UCSD-AML1 (cell line): ENCODE measurements at regions not wholly inside any gene's neighbourhood (a gene's known extent, or its start where the extent isn't known, plus 50 kb on each side); places are given as distances from the start of the nearest gene placed in this dataset.

ENCODE experiments used
- DNase-seq: peaks from one replicate; lab custom pipeline; 2025; ENCODE audit not compliant: unreplicated experiment; lab: John Stamatoyannopoulos, UW

DNA sequence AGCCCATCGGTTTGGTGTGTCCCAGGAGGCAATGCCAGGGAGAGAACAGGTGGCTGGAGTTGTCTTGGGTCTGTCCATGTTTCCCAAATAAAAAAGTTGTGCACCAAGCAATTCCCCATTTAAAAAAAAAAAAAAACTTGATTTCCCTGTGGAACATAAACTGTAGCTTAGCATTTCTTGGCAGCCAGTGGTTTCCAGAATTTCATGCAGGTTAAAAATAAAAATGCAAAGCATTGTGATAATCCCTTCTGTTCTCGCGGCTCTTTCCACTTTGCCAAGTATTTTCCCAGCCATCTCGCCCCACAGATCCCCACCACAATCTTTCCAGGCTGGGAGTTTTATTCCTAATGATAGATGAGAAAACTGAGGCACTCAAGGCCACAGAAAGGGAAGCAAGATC, 51.4 kb upstream of the MSX1 start:
- DNase-seq = no peak

DNA sequence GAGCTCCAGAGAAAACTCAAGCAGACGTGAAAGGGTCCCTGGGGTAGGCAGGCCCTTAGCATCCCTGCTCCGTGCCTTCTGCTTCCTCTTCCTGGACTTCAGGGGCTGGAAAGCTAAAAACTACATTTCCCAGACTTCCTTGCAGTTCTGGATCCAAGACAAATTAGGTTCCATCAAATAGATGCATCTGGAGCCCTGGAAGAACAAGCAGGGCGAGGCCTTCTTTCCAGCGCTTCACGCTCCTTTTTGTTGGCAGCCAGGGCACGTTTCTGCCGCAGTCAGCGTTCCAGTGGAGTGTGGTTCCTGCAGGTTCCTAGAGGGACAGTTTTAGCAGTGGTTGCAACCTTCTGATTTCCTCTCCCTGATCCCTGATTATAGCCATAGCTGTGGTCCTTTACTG, 53.6 kb upstream of the MSX1 start:
- no peak for DNase-seq

DNA sequence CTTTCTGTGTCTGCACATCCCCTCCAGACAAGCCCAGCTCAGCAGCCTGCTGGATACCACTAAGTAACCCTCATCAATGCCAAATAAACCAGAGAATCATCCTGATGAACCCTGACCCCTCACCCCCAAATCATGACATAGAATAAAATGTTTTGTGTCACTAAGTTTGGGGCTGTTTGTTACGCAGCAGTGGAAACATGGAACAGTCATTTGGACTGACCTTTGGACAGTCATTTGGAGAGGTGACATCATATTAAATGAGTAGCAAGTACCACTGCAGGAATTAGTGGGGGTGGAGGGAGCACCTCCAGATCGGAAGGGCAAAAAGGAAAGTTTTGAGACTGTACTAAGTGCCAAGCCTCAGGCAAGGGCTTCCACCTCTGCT, 55.6 kb upstream of the MSX1 start:
- no peak for DNase-seq

DNA sequence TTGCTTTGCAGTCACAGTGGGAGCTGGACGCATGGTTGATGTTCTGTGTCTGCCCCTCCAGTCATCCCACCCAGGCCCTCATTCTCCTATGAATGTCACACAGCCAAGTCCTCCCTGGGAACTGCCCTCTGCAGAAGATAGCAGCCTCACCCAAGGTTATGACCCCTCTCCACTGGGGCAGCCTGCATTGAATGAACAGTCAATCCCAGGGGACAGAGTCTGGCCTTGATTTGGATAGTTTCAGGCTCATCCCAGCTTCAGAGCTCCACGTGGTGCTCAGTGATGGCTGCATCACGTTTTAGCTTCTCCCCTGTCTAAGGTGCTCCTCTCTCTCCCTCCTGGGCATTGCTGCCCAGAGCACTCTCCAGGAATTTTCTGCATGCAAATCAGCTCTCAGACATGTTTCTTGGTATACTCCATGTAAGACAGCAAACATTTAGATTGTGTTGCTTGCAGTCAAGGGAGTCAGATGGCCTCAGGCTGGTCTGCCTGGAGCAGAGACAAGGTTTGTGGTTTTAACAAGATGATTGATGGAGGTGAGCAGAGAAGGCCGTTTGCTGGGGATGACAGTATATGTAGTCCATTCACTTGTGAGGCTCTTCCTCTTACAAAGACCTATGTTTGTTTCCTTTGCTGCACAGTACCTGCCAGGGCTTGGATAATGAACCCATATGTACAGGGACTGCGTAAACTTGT, 56.1 kb upstream of the MSX1 start:
- DNase-seq = no peak

DNA sequence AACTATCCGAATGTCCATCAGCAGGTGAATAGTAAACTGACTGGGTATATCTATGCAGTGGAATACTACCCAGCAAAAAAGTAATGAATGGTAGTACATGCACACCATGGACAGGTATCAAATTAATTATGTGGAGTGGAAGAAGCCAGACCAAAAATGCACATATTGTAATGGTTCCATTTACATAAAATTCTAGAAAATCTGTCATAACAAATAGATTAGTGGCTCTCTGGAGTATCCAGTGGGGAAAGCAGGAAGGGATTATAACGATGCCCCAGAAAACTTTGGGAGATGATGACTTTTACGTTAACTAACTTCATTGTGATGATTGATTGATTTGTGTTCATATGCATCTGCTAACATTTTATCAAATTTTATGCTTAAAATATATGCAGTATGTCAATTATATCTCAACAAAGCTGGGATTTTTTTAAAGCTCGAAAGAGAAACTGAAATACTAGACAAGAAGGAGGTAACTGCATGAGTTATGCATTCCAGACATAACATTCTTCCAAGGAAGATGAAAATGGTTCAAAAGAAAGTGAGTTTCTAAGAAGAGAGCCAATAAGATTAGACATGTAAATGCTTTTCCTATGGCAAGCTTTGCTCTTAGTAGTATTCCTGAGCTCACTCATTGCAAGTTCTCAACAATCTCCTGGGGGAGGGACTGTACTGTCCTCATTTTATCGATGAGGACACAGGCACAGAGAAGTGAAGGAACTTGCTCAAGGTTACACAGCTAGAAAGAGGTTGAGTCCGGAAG, 58.6 kb upstream of the MSX1 start:
- DNase-seq = no peak

DNA sequence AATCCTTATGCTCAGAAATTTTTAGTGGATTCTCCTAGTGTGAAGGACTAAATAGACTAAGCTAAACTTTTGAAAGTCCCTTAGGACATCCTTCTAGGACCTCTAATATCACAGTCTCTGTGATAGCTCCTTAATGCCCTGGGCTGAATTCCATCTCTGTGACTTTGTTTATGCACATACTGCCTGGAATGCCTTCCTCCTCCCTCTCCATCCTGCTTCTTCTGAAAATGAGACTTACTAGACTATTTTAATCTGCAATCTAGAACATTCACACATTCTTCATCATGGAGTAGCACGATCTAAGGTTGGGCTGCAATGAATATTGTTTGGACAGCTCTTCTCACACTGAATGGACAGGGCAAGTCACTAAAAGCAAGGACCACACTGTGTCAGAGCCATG, 65.0 kb upstream of the MSX1 start:
- no peak for DNase-seq

DNA sequence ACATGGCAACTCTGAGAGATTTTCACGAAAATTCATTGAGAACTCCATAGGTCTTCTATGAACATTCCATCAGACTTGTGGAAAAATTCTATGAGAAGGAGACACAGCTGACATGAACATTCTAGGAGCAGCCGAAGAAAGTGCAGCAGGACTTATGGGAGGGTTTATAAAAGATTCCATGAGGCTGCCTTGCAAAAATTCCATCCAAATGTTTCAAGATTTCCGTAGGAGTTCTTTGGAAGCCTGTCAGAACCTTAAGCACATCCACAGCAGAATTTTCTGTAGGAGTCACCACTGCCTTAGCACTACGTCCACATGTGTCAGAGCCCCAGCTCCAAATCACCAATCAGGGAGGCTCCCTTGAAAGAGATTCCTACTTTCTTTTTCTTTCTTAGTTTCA, 67.0 kb upstream of the MSX1 start:
- no peak for DNase-seq

DNA sequence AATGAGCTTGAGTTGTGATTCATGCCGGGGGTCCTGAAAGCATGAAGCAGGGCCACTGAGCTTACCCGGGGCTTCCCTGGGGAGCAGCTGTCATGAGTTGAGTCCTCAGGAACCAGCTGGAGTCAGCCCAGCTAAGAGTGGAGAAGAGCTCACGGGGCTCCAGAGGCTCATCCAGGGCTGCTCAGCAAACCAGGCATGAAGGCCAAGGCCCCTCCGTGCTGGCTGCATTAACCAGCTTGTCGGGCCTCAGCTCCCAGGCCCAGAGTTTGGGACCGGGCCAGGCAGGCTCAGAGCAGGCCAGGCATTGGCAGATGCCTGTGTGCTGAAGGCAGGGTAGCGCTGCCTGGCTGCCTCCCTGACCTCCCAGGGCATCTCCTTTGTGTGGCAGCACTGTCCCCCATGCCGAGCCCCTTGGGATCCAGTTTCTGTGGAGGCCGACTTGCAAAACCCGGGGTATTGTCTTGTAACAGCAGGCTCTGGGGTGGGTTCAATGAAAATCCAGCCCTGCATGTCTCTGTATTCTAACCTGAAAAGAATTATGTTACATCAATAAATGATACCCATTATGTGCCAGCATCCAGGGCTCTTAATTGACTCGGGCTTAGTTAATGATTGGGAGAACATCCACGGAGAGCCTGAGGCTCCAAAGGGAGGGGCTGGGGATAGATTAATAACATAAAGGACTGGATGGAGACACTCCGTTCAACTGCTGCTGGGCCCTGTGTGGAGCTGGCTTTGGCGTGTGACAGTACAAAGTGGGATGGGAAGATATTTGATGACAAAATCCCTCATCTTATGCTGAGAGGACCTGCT, 68.0 kb upstream of the MSX1 start:
- DNase-seq = no peak

DNA sequence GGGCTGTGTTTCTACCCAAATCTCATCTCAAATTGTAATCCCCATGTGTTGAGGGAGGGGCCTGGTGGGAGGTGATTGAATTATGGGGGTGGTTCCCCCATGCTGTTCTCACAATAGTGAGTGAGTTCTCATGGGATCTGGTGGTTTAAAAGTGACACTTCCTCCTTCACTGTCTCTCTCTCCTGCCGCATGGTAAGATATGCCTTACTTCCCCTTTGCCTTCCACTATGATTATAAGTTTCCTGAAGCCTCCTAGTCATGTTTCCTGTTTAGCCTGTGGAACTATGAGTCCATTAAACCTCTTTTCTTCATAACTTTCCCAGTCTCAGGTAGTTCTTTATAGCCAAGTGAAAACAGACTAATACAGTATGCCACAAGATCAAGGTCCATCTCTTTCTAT, 70.0 kb upstream of the MSX1 start:
- no peak for DNase-seq

DNA sequence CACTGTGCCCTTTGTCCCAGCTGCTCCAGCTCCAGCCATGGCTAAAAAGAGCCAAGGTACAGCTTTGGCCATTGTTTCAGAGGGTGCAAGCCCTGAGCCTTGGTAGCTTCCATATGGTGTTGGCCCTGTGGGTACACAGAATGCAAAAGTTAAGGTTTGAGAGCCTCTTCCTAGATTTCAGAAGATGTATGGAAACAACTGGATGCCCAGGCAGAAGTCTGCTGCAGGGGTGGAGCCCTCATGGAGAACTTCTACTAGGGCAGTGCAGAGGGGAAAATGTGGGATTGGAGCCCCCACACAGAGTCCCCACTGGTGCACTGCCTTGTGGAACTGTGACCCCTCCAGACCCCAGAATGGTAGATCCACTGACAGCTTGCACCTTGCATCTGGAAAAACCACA, 70.9 kb upstream of the MSX1 start:
- DNase-seq = no peak

DNA sequence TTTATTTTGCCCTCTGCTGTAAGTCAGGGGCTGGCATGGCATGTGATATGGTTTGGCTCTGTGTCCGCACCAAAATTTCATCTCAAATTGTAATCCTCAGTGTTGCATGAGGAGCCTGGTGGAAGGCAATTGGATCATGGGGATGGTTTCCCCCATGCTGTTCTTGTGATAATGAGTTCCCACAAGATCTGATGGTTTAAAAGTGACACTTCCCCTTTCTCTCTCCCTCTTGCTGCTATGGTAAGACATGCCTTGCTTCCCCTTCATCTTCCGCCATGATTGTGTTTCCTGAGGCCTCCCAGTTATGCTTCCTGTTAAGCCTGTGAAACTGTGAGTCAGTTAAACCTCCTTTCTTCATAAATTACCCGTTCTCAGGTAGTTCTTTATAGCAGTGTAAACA, 72.0 kb upstream of the MSX1 start:
- DNase-seq = peak; percentile 33

DNA sequence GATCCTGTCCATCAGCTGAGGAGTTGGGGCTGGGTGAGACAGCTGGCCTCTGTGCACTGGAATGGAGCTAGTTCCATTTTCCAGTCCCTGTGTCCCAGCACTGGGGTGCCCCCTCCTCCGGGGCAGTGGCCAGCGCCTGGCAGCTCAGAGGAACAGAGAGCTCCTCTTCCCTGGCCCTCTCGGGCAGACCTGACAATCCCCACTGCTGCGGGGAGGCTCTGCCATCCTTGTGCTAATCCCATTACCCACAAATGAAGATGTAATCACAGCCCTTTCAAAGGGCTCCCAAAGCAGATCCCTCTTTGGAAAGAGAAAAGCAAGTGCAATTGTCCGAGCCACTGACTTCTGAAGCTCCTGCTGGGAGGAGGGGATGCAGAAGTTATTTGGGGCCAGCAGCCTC, 75.1 kb upstream of the MSX1 start:
- no peak for DNase-seq

DNA sequence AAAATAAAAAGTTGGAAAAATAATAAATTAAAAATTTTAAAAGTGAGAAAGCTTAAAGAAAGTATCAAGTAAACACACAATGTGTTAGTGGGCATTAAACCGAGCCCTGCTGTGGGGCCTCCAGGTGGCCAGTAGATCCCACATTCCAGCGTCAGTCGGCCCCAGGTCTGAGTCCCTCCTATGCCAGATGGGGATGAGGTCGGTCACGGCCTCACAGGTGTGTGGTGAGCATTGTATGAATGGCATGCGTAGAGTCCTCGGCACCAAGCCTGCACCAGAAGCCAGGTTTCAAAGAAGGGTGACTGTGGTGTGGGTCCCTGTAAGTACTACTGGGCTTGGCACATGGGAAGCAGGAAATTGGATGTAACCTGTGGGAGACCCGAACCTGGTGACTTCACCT, 75.6 kb upstream of the MSX1 start:
- DNase-seq = no peak

DNA sequence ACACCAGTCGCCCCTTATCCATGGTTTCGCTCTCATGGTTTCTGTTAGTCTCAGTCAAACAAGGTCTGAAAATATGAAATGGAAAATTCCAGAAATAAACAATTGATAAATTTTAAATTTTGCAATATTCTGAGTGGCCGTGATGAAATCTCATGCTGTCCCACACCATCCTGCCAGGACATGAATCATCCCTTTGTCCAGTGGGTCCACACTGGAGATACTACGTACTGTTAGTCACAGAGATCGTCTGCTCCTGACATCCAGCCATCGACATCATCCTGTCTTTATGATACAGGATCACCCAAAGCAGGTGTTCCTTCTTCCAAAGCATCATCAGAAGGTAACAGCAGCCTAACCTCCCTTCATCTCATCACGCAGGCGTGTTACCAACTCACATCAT, 76.5 kb upstream of the MSX1 start:
- DNase-seq = no peak

DNA sequence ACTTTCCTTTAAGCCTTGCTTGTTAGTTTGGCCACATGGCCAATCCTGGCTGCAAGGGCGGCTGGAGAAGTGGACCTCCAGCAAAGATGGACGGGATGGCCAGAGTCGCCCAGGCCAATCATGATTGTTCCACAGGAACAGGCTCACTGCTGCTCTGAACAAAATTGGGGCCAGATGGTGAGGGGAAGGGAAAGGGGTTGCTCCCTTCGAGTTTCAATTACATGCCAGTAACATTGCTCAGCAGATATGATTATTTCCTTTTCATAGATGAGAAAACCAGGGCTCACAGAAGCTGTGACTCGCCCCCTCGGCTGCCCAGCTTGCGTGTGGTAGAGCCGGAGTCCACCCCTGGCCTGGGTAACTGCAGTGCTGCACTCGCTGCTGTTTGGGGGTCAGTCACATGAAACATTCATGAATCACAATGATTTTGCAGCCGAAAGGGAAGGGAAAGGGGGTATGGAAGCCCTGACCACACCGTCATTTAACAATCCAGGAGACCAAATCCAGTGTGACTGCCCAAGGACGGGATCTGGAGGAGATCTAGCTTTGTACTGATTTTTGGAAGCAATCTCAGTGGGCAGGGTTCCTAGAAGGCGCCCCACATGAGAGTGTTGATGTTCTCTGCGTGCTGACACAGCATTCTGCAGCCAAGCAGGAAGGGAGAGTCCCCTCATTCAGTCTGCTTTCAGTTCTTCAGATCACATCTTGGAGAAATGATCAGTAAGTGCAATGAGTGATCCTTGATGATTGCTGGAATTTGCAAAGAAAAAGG, 77.3 kb upstream of the MSX1 start:
- no peak for DNase-seq

DNA sequence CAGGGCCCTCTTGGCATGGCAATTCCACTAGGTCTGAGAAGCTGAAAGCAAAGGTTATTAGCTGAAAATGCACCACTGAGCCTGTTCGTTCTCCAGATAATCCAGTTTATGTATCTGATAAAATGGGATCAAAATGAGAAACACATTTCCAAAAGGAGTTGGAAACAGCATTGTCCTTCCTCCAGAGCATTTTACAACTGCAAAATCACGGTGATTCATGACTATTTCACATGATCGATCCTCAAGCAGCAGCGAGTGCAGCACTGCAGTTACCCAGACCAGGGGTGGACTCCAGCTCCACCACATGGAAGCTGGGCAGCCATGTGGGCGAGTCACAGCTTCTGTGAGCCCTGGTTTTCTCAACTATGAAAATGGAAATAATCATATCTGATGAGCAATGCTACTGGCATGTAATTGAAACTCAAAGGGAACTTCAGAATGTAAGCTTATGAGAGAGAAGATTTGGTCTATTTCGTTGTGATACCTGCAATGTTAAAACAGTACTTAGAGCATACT, 78.7 kb upstream of the MSX1 start:
- no peak for DNase-seq

DNA sequence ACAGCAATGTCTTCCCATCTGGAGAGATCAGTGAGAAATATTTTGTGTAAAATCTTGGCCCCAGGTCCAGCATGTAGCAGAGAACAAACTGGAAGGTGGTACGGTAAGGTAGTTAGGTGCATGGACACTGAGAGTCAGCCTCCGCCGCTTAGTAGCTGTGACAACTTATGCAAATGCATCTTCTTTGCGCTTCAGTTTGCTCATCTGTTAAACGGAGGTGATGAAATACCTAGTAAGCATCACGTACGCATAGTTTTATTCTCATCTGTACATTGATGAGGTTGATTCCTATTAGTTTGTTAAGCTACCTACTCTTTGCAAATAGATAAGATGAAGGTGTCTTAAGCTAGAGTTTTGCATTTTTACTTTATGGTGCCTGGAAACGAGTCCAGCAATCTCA, 80.0 kb upstream of the MSX1 start:
- DNase-seq = no peak

DNA sequence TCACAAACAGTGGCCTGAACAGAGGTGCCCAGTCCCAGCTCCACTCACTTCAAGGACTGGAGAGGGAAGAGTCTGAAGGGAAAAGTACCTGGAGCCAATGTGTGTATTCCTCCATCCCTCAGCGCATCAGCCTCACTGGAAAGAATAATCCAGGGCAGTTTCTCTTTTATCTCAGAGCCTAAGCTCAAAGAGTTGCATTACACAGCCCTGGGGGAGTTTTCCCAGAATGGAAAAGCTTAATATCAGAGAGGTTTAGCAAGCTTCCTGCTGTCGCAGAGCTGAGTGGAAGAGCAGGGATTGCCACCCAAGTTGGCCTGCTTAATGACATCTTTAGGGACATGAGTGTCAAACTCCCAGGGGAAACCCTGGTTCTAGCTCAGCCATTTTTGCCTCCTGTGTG, 80.4 kb upstream of the MSX1 start:
- no peak for DNase-seq

DNA sequence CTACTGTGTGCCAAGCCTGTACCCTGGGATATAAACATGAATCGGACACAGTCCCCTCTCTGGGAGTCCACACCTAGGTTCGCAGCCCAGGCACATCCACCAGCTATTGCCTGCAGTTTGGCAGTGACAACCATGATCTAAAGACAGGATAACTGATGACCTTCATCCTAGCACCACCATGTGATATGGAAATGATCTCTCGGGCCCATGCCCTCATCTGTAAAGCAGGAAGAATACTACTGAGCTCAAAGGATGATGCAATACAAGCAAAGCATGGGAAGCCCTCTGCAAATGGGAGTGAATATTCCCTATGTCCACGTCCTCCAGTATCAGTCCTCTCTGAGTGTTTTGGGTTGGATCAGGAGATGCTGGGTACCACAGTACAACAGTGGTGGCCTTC, 80.9 kb upstream of the MSX1 start:
- no peak for DNase-seq

DNA sequence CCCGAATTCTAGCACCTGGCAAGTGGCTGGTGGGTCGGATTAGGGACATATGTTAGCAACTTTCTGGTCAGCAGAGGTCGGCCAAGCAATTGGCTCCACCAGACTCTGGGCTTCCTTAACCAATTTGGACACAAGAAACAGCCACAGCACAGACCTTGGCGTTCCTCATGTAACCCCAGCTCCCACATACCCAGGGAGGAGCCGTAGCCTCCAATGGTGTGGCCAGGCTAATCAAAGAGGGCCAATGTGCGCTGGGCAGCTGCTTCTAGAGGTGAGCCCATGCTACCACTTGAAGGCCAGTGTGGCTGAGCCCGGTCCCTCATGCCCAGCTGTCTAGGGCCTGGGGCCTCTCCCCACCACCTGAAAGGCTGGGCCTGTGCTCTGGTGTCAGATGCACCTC, 82.5 kb upstream of the MSX1 start:
- DNase-seq = no peak

DNA sequence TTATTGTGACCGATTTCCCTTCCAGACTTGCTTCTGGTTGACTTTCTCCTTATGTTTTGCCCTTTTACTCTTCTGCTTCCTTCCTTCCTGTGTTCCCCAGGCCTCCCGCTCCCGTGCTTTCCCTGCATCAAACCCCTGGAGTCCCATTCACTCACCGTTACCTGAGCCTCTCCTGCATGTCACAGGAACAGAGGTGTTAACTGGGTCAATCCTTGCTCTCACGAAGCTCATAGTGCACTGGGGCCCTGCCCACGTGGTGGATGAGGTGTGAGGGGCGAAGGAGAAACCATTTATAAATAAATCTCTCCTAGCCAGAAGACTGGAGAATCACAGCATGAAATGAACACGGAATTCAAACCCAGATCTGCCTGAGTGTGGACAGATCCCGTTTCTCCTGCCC, 83.1 kb upstream of the MSX1 start:
- no peak for DNase-seq
